Fibroblast of the aortic adventitia (primary cell): ENCODE measurements at regions not wholly inside any gene's neighbourhood (a gene's known extent, or its start where the extent isn't known, plus 50 kb on each side); places are given as distances from the start of the nearest gene placed in this dataset.

Experiments
- DNase-seq: peaks from one replicate; pipeline ENCODE4 v3.0.0-alpha.2; 2010; ENCODE audit warnings: low read depth
- H3K4me3 ChIP-seq: 2 replicates; pipeline ENCODE4 v1.5.1; 2011; ENCODE audit warnings: low read depth, mild to moderate bottlenecking, control low read depth, low read length, moderate library complexity
- TF ChIP-seq, protein P1 (sequence below): IDR thresholded peaks from 2 replicates; pipeline ENCODE4 v1.5.1; 2011; ENCODE audit warnings: mild to moderate bottlenecking, low read length, control low read depth, inconsistent platforms; ENCODE audit not compliant: insufficient read depth

DNA sequence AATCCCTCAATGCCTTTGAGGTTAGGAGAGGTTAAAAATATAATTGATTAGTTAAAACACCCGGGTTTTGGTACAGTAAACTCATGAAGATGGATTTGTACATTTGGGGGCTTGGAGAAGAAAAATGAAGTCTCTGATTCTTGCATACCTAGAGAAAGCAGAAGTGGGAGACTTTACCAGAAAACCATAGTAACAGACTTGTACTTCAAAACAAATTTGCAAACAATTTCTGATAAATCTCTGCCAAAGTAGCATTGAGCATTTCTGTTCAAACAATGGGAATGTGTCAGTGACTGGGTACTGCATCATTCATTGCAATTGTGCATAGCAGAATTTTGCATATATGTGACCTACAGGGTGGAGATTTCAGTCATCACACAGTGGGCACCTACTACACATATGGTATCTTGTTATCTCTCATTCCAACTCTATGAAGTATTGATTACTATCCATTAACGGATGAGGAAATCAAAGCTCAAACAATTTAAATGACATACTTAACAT is 256.9 kb downstream of the PLK2 start:
- H3K4me3 ChIP-seq = no peak overlapping the region
- DNase-seq = peak; percentile 52
- TF ChIP-seq, protein P1, sequence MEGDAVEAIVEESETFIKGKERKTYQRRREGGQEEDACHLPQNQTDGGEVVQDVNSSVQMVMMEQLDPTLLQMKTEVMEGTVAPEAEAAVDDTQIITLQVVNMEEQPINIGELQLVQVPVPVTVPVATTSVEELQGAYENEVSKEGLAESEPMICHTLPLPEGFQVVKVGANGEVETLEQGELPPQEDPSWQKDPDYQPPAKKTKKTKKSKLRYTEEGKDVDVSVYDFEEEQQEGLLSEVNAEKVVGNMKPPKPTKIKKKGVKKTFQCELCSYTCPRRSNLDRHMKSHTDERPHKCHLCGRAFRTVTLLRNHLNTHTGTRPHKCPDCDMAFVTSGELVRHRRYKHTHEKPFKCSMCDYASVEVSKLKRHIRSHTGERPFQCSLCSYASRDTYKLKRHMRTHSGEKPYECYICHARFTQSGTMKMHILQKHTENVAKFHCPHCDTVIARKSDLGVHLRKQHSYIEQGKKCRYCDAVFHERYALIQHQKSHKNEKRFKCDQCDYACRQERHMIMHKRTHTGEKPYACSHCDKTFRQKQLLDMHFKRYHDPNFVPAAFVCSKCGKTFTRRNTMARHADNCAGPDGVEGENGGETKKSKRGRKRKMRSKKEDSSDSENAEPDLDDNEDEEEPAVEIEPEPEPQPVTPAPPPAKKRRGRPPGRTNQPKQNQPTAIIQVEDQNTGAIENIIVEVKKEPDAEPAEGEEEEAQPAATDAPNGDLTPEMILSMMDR = no peak

DNA sequence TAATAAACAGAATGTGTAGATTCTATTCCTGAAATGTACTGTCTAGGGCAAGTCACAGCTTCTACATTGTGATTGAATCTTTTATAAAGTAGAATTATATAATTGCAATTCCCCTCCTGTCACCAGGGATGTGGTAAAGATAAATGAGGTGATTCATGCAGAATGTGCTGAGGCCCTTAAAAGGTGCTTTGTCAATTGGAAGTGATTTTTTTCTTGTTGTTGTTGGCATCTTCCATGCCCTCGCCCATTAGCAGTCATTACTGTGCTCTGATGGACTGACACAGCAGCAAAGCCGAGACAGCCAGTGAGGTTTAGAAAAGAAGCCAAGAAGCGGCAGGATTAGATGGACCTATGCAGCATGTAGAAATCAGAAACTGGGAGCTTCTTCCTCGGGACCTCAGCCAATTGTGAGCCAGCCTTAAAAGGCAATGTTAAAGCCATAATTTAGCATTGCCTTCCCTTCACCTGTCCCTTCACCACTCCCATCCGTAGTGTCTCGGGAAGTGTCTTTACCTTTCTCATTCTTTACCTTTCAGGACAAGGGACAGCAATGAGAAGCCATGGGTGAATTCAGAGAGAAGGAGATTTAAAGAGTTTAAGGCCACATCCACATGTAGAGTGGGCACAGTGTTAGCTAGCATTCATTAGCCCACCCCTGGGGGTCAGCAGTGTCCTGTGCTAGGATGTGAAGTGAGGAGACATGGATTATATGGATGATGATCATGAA is 257.8 kb downstream of the PLK2 start:
- TF ChIP-seq, protein P1 = no peak
- no peak overlapping the region for H3K4me3 ChIP-seq
- DNase-seq = no peak

DNA sequence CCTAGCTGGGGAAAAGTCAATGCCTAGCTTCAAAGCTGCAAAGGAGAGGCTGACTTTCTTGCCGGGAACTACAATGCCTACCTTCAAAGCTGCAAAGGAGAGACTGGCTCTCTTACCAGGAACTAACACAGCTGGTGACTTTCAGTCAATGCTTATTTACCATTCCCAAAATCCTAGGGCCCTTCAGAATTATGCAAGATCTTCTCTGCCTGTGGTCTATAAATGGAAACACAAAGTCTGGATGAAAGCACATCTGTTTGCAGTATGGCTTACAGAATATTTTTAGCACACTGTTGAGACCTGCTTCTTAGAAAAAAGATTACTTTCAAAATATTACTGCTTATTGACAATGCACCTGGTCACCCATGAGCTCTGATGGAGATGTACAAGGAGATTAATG is 259.4 kb downstream of the PLK2 start:
- no peak overlapping the region for H3K4me3 ChIP-seq
- TF ChIP-seq, protein P1 = no peak
- no peak for DNase-seq

DNA sequence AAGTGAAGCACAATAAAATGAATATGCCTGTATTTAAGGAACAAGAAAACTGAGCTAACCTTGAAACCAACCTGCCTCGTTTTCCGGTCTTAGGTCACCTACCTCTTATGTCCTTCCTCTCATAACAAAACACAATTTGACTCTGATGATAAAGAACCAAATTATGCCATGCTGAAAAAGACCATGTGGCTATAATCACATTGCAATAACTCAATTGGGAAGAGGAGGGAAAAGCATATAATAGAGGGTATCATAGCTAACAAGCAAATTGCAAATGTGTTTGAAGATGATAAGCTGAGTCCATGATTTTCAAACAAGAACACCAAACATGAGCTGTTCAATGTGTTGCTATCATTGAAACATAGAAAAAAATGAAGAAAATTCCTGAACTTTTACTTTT is 260.8 kb downstream of the PLK2 start:
- DNase-seq = no peak
- no peak overlapping the region for H3K4me3 ChIP-seq
- TF ChIP-seq, protein P1 = no peak

DNA sequence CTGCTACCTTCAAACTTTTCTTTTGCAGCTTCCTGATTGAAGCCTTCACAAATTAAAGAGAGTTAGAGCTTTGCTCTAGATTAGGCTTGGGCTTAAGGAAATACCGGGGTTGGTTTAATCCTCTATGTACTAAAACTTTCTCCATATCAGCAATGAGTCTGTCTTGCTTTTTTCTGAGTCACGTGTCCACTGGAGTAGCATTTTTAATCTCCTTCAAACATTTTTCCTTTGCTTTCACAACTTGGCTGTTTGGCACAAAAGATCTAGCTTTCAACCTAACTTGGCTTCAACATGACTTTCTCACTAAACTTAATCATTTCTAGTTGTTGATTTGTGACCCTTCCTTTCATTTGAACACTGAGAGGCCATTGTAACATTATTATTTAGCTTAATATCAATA is 261.6 kb downstream of the PLK2 start:
- no peak overlapping the region for H3K4me3 ChIP-seq
- TF ChIP-seq, protein P1 = no peak
- peak; percentile 66 for DNase-seq

DNA sequence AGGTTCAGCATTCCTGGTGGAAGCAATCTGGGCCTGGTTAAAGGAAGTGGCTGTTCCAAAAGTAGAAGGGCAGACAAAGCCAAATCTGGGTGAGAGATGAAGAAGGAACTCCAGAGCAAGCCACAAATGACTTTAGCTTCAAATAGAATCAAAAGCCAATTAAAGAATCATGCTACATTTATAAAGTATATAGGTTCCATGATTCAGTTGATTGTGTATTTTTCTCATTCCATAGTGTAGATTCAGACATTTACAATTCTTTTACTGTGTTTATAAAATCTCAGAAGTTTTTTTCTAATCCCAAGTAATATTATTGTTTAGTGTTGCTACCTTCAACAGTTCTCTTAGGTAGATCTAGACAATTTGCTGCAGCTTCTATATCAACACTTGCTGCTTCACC is 262.0 kb downstream of the PLK2 start:
- no peak overlapping the region for H3K4me3 ChIP-seq
- no peak for DNase-seq
- TF ChIP-seq, protein P1 = no peak

DNA sequence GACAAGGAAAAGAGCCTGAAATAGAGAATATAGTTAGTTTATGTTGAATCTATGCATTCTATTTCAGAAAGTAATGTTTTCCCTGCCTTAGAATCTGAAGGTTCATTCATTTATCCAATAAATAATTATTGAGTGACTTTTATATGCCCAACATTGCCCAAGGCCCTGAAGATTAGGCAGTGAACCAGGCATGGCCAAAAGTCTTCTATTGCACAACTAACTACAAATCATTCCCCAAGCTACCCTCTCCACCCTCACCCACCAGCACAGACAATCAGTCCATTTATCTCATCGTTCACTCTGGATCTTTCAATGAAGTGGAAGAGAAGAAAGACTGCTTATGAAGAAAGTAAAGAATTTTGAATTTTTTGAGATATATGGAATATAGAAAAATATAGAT is 268.4 kb downstream of the PLK2 start:
- DNase-seq = no peak
- TF ChIP-seq, protein P1 = no peak
- H3K4me3 ChIP-seq = no peak overlapping the region
